NCI-H2081 (cell line): ENCODE measurements at regions not wholly inside any gene's neighbourhood (a gene's known extent, or its start where the extent isn't known, plus 50 kb on each side); places are given as distances from the start of the nearest gene placed in this dataset.

Experiments used
- DNase-seq, 2 experiments: peaks; one replicate each; lab custom pipeline; 2025; lab: John Stamatoyannopoulos, UW

- peak in 1 of 2 experiments; percentile 1 for DNase-seq
These were observed 51.8 kb upstream of the PARD3 start for GRCh38 chr10:34866848-34867247.
